ENCODE measurements at regions not wholly inside any gene's neighbourhood (a gene's known extent, or its start where the extent isn't known, plus 50 kb on each side); places are given as distances from the start of the nearest gene placed in this dataset.

DNA sequence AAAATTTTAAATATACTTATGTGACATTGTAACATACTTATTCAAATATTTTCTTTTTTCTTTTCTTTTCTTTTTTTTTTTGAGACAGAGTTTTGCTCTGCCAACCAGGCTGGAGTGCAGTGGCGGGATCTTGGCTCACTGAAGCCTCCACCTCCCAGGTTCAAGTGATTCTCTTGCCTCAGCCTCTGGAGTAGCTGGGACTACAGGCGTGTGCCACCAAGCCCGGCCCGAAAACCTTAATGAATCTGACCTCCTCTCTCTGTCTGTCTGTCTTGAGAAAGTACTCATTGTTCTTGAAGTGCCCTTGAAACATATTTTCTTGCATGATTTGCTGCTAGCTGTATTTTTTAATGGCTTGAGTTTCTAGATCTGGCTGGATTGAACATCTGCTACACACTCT lies 136.8 kb downstream of the ANAPC4 start:
- H3K4me3 ChIP-seq (ENCODE audit: low read length in 2 of 2), result no peak overlapping the region
- no peak for ATAC-seq (ENCODE audit: low FRiP score)
- intact Hi-C loops (cut with DNase I), result no loop called here
- H3K27me3 ChIP-seq (ENCODE audit: control insufficient read depth in 1 of 2, insufficient read depth in 2 of 2, low read length in 1 of 2), result no peaks in the 10 kb centered on the region
- DNase-seq, result no peak
- no peaks in the 10 kb centered on the region for H3K4me1 ChIP-seq (ENCODE audit: control insufficient read depth in 1 of 2, insufficient read depth in 2 of 2, low read length in 2 of 2)
- no peaks in the 10 kb centered on the region for H3K36me3 ChIP-seq (ENCODE audit: control insufficient read depth in 1 of 2, insufficient read depth in 2 of 2, low read length in 1 of 2)
- H3K27ac ChIP-seq (ENCODE audit: low read depth in 1 of 2, low read length in 2 of 2), result no peak overlapping the region
- H3K9me3 ChIP-seq (ENCODE audit: control insufficient read depth, low read length), result no peaks in the 10 kb centered on the region
- 77 to 82% methylated on average over 4 of the region's 4 CpGs for WGBS, 2 donors

DNA sequence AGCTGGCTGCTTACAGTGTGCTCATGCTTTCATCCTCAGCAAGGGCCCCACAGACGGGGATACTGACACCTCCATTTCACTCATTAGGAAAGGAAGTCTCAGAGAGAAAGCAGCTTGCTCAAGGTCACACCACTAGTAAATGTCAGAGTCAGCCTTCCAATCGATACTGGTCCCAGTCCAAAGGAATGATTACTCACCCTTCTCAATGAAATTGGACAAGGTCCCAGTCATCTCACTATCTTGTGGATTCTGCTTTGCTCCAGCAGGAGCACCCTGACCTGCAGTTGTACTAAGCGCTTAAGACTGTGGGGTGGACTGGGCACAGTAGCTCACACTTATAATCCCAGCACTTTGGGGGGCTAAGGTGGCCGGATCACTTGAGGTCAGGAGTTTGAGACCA lies 132.2 kb upstream of the SLC34A2 start:
- no peak overlapping the region for H3K4me3 ChIP-seq (ENCODE audit: low read length in 2 of 2)
- H3K27ac ChIP-seq (ENCODE audit: low read depth in 1 of 2, low read length in 2 of 2), result no peak overlapping the region
- H3K27me3 ChIP-seq (ENCODE audit: control insufficient read depth in 1 of 2, insufficient read depth in 2 of 2, low read length in 1 of 2), result no peaks in the 10 kb centered on the region
- intact Hi-C loops (cut with DNase I), result no loop called here
- WGBS, 2 donors, result 68 to 90% methylated on average over 4 of the region's 4 CpGs
- ATAC-seq (ENCODE audit: low FRiP score), result no peak
- H3K4me1 ChIP-seq (ENCODE audit: control insufficient read depth in 1 of 2, insufficient read depth in 2 of 2, low read length in 2 of 2), result no peaks in the 10 kb centered on the region
- H3K36me3 ChIP-seq (ENCODE audit: control insufficient read depth in 1 of 2, insufficient read depth in 2 of 2, low read length in 1 of 2), result no peaks in the 10 kb centered on the region
- no peak for DNase-seq
- H3K9me3 ChIP-seq (ENCODE audit: control insufficient read depth, low read length), result no peaks in the 10 kb centered on the region

DNA sequence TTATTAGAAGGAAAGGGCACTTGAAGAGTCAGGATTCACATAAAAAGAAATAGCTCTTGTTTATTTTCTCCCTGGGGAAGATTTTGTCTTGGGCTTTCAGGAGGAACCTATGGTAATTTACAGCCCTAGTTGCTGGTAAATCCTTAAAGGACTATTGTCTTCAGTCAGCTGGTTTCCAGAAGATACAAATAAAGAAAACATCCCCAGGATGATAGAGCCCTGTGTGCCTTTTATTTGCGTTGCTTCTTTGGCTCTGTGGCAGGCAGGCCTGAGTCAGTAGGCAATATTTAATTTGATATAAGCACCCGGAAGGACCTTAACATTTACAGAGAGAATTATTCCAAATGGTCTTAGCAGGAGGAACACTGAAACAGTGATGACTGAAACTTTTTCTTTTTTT lies 131.0 kb upstream of the SLC34A2 start:
- H3K27ac ChIP-seq (ENCODE audit: low read depth in 1 of 2, low read length in 2 of 2), result no peak overlapping the region
- no peak overlapping the region for H3K4me3 ChIP-seq (ENCODE audit: low read length in 2 of 2)
- no peaks in the 10 kb centered on the region for H3K27me3 ChIP-seq (ENCODE audit: control insufficient read depth in 1 of 2, insufficient read depth in 2 of 2, low read length in 1 of 2)
- intact Hi-C loops (cut with DNase I), result no loop called here
- 55 to 59% methylated on average over 2 of the region's 2 CpGs for WGBS, 2 donors
- H3K9me3 ChIP-seq (ENCODE audit: control insufficient read depth, low read length), result no peaks in the 10 kb centered on the region
- DNase-seq, result no peak
- ATAC-seq (ENCODE audit: low FRiP score), result no peak
- no peaks in the 10 kb centered on the region for H3K4me1 ChIP-seq (ENCODE audit: control insufficient read depth in 1 of 2, insufficient read depth in 2 of 2, low read length in 2 of 2)
- H3K36me3 ChIP-seq (ENCODE audit: control insufficient read depth in 1 of 2, insufficient read depth in 2 of 2, low read length in 1 of 2), result no peaks in the 10 kb centered on the region

DNA sequence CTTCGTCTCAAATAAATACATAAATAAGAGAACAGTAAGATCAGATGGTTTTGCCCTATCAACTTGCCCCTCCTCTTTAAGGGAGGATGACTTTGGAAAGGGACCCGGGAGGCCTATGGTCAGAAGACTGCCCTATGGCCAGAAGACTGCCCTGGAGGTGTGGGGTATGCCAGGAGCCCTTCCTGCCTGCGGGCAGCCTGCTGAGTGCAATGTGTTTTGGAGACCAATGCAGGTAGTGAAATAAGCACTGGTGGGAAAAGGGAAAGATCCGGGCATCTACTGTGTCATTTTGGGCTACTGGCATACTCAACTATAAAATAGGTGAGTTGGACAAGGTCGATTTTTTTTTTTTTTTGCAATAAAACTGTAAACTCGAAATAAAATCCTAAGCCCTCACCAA lies 129.8 kb upstream of the SLC34A2 start:
- ATAC-seq (ENCODE audit: low FRiP score), result no peak
- WGBS, 2 donors, result 90 to 95% methylated on average over 6 of the region's 6 CpGs

DNA sequence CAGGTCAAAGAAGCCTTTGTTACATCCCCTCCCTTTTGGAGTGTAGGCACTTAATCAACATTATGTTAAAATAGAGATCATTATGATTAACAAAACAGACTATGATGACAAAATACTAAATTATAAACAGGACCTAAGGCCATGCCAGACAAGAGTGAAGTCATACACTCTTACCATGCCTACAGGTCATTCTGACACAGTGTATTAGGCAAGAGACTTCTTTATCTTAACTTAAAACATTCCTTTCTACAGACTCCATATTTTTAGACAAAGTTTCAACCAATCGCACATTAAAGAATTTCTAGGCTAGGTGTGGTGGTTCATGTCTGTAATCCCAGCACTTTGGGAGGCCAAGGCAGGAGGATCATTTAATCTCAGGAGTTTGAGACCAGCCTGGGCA lies 128.6 kb upstream of the SLC34A2 start:
- Histone ChIP-seq H3K36me3 (ENCODE audit: control insufficient read depth in 1 of 2, insufficient read depth in 2 of 2, low read length in 1 of 2) (no peaks in the 10 kb centered on the region), H3K27ac (ENCODE audit: low read depth in 1 of 2, low read length in 2 of 2) (no peak overlapping the region), H3K4me3 (ENCODE audit: low read length in 2 of 2) (no peak overlapping the region), H3K27me3 (ENCODE audit: control insufficient read depth in 1 of 2, insufficient read depth in 2 of 2, low read length in 1 of 2) (no peaks in the 10 kb centered on the region), H3K4me1 (ENCODE audit: control insufficient read depth in 1 of 2, insufficient read depth in 2 of 2, low read length in 2 of 2) (no peaks in the 10 kb centered on the region), H3K9me3 (ENCODE audit: control insufficient read depth, low read length) (no peaks in the 10 kb centered on the region)
- WGBS, 2 donors, result 49 to 63% methylated on average over 1 of the region's 1 CpG
- ATAC-seq (ENCODE audit: low FRiP score), result no peak
- intact Hi-C loops (cut with DNase I), result no loop called here
- no peak for DNase-seq

More for the DNA sequence above, 129.8 kb upstream of the SLC34A2 start:
- intact Hi-C loops (cut with DNase I), result no loop called here
- no peak overlapping the region for H3K4me3 ChIP-seq (ENCODE audit: low read length in 2 of 2)
- no peaks in the 10 kb centered on the region for H3K4me1 ChIP-seq (ENCODE audit: control insufficient read depth in 1 of 2, insufficient read depth in 2 of 2, low read length in 2 of 2)
- no peak for DNase-seq
- H3K27ac ChIP-seq (ENCODE audit: low read depth in 1 of 2, low read length in 2 of 2), result no peak overlapping the region
- no peaks in the 10 kb centered on the region for H3K27me3 ChIP-seq (ENCODE audit: control insufficient read depth in 1 of 2, insufficient read depth in 2 of 2, low read length in 1 of 2)
- H3K9me3 ChIP-seq (ENCODE audit: control insufficient read depth, low read length), result no peaks in the 10 kb centered on the region
- no peaks in the 10 kb centered on the region for H3K36me3 ChIP-seq (ENCODE audit: control insufficient read depth in 1 of 2, insufficient read depth in 2 of 2, low read length in 1 of 2)

DNA sequence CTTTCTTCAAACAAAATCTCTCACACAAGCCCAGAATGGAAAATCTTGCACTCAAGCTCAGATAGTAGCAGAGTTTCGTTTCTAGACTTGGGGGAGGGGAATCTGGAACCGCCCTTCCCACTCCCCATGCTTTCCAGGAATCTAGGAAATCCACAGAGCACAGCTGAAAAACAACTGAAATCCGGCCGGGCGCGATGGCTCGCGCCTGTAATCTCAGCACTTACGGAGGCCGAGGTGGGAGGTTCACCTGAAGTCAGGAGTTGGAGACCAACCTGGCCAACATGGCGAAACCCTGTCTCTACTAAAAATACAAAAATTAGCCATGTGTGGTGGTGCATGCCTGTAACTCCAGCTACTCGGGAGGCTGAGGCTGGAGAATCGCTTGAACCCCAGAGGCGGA lies 127.3 kb upstream of the SLC34A2 start:
- Histone ChIP-seq H3K4me3 (ENCODE audit: low read length in 2 of 2) (no peak overlapping the region), H3K36me3 (ENCODE audit: control insufficient read depth in 1 of 2, insufficient read depth in 2 of 2, low read length in 1 of 2) (no peaks in the 10 kb centered on the region)

DNA sequence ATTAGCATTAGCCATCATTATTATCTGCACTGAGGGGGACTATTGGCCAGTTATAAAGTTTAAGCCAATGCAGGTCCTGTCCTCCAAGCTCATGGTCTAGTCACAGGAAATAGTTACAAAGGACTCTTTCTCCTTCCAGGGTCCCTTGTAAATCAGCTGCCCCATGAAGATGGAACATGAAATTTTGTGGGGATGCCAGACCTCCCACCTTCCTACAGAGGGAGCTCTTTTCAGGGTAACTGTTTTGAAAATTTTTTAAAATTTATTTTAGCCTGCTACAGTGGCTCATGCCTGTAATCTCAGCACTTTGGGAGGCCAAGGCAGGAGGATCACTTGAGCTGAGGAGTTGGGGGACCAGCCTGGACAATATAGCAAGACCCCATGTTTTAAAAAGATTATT lies 124.4 kb upstream of the SLC34A2 start:
- intact Hi-C loops (cut with DNase I), result no loop called here
- no peak for ATAC-seq (ENCODE audit: low FRiP score)

More for the DNA sequence above, 127.3 kb upstream of the SLC34A2 start:
- Histone ChIP-seq H3K4me1 (ENCODE audit: control insufficient read depth in 1 of 2, insufficient read depth in 2 of 2, low read length in 2 of 2) (no peaks in the 10 kb centered on the region), H3K27ac (ENCODE audit: low read depth in 1 of 2, low read length in 2 of 2) (no peak overlapping the region), H3K27me3 (ENCODE audit: control insufficient read depth in 1 of 2, insufficient read depth in 2 of 2, low read length in 1 of 2) (no peaks in the 10 kb centered on the region), H3K9me3 (ENCODE audit: control insufficient read depth, low read length) (no peaks in the 10 kb centered on the region)
- intact Hi-C loops (cut with DNase I), result no loop called here
- ATAC-seq (ENCODE audit: low FRiP score), result no peak
- WGBS, 2 donors, result 94 to 95% methylated on average over 14 of the region's 14 CpGs
- no peak for DNase-seq

DNA sequence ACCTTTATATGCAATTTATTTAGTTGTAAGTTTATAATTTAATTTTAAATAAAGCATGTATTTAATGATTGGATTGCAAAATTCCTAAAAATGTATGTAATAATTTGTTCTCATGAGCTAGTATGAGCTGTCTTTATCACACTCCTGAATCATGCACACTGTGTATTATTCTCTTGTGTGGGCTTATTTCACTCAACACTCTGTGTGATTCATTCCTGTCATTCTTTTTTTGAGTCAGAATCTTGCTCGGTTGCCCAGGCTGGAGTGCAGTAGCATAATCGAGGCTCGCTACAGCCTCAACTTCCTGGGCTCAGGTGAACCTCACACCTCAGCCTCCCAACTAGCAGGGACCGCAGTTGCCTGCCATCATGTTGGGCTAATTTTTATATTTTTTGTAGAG lies 123.1 kb upstream of the SLC34A2 start:
- H3K4me1 ChIP-seq (ENCODE audit: control insufficient read depth in 1 of 2, insufficient read depth in 2 of 2, low read length in 2 of 2), result no peaks in the 10 kb centered on the region
- ATAC-seq (ENCODE audit: low FRiP score) (no peak), DNase-seq (no peak)
- no peaks in the 10 kb centered on the region for H3K27me3 ChIP-seq (ENCODE audit: control insufficient read depth in 1 of 2, insufficient read depth in 2 of 2, low read length in 1 of 2)
- 77 to 83% methylated on average over 4 of the region's 4 CpGs for WGBS, 2 donors
- no peak overlapping the region for H3K27ac ChIP-seq (ENCODE audit: low read depth in 1 of 2, low read length in 2 of 2)
- H3K9me3 ChIP-seq (ENCODE audit: control insufficient read depth, low read length), result no peaks in the 10 kb centered on the region
- intact Hi-C loops (cut with DNase I), result no loop called here
- H3K36me3 ChIP-seq (ENCODE audit: control insufficient read depth in 1 of 2, insufficient read depth in 2 of 2, low read length in 1 of 2), result no peaks in the 10 kb centered on the region
- no peak overlapping the region for H3K4me3 ChIP-seq (ENCODE audit: low read length in 2 of 2)

More for the DNA sequence above, 124.4 kb upstream of the SLC34A2 start:
- H3K9me3 ChIP-seq (ENCODE audit: control insufficient read depth, low read length), result no peaks in the 10 kb centered on the region
- no peaks in the 10 kb centered on the region for H3K27me3 ChIP-seq (ENCODE audit: control insufficient read depth in 1 of 2, insufficient read depth in 2 of 2, low read length in 1 of 2)
- H3K4me1 ChIP-seq (ENCODE audit: control insufficient read depth in 1 of 2, insufficient read depth in 2 of 2, low read length in 2 of 2), result no peaks in the 10 kb centered on the region
- H3K4me3 ChIP-seq (ENCODE audit: low read length in 2 of 2), result no peak overlapping the region
- DNase-seq, result no peak
- no peaks in the 10 kb centered on the region for H3K36me3 ChIP-seq (ENCODE audit: control insufficient read depth in 1 of 2, insufficient read depth in 2 of 2, low read length in 1 of 2)
- no peak overlapping the region for H3K27ac ChIP-seq (ENCODE audit: low read depth in 1 of 2, low read length in 2 of 2)

DNA sequence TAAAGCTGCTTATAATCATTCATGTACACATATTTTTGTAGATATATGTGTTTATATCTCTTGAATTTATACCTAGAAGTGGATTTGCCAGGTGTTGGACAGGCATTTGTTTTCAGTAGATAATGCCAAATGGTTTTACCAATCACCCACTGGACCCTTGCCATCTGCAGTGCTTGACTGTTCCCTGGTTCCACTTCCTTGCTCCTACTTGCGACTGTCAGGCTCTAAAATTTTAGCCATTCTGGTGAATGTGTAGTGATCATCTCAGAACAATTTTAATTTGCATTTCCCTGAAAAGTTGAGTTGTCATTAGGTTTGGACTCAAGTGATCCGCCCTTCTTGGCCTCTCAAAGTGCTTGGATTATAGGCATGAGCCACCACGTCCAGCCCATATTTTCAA lies 122.4 kb upstream of the SLC34A2 start:
- intact Hi-C loops (cut with DNase I), result no loop called here
- WGBS, 2 donors, result 94 to 95% methylated on average over 3 of the region's 3 CpGs
- ATAC-seq (ENCODE audit: low FRiP score), result no peak

More for the DNA sequence above, 122.4 kb upstream of the SLC34A2 start:
- no peak overlapping the region for H3K27ac ChIP-seq (ENCODE audit: low read depth in 1 of 2, low read length in 2 of 2)
- H3K36me3 ChIP-seq (ENCODE audit: control insufficient read depth in 1 of 2, insufficient read depth in 2 of 2, low read length in 1 of 2), result no peaks in the 10 kb centered on the region
- H3K9me3 ChIP-seq (ENCODE audit: control insufficient read depth, low read length), result no peaks in the 10 kb centered on the region
- H3K27me3 ChIP-seq (ENCODE audit: control insufficient read depth in 1 of 2, insufficient read depth in 2 of 2, low read length in 1 of 2), result no peaks in the 10 kb centered on the region
- H3K4me1 ChIP-seq (ENCODE audit: control insufficient read depth in 1 of 2, insufficient read depth in 2 of 2, low read length in 2 of 2), result no peaks in the 10 kb centered on the region
- H3K4me3 ChIP-seq (ENCODE audit: low read length in 2 of 2), result no peak overlapping the region
- no peak for DNase-seq
